Mucosa of rectum (tissue), 2 donors: ENCODE measurements at regions not wholly inside any gene's neighbourhood (a gene's known extent, or its start where the extent isn't known, plus 50 kb on each side); places are given as distances from the start of the nearest gene placed in this dataset.
"Not testable (repeated sequence)": the region's sequence is repeated elsewhere in the genome, so short reads cannot be mapped to it uniquely, and the experiment has no call there.

ENCODE experiments used
- H3K27ac ChIP-seq, 2 donors: one replicate each; pipeline ENCODE4 v1.7.0; 2013; ENCODE audit warnings: inconsistent platforms in 2 of 2, low read depth in 2 of 2, low read length in 2 of 2
- H3K27me3 ChIP-seq, 2 donors: one replicate each; pipeline ENCODE4 v1.7.0; 2013; ENCODE audit warnings: low read length in 2 of 2; ENCODE audit not compliant: control insufficient read depth in 2 of 2, insufficient read depth in 2 of 2
- H3K36me3 ChIP-seq, 2 donors: one replicate each; pipeline ENCODE4 v1.7.0; 2013; ENCODE audit warnings: low read length in 2 of 2; ENCODE audit not compliant: control insufficient read depth in 2 of 2, insufficient read depth in 2 of 2
- H3K4me1 ChIP-seq, 2 donors: one replicate each; pipeline ENCODE4 v1.7.0; 2013; ENCODE audit warnings: low read length in 2 of 2, mild to moderate bottlenecking in 1 of 2; ENCODE audit not compliant: control insufficient read depth in 2 of 2, insufficient read depth in 2 of 2
- H3K4me3 ChIP-seq, 2 donors: one replicate each; pipeline ENCODE4 v1.7.0; 2013; ENCODE audit warnings: low read length in 2 of 2
- H3K9ac ChIP-seq, 2 donors: one replicate each; pipeline ENCODE4 v1.7.0; 2013; ENCODE audit warnings: low read length in 2 of 2, low read depth in 1 of 2, mild to moderate bottlenecking in 1 of 2
- H3K9me3 ChIP-seq, 2 donors: one replicate each; pipeline ENCODE4 v1.7.0; 2013; ENCODE audit warnings: low read length in 2 of 2; ENCODE audit not compliant: control insufficient read depth in 2 of 2
- donor health status: healthy.
- donor health status: Normal muscosa, but diverticular disease.

GRCh38 chr1:157372311-157372710 is 180.0 kb downstream of the FCRL5 start:
- H3K27me3 ChIP-seq, H3K9ac ChIP-seq, H3K36me3 ChIP-seq, H3K9me3 ChIP-seq, H3K27ac ChIP-seq, H3K4me3 ChIP-seq: not testable (repeated sequence)
- peaks cover 3 to 14% of the 10 kb centered on the region in 2 donors for H3K4me1 ChIP-seq

- Histone ChIP-seq H3K9ac (no peak overlapping the region), H3K27ac (no peak overlapping the region), H3K4me1 (peaks cover 3 to 14% of the 10 kb centered on the region in 2 donors), H3K4me3 (no peak overlapping the region), H3K36me3 (no peaks in the 10 kb centered on the region), H3K27me3 (peaks cover 0 to 3% of the 10 kb centered on the region in 2 donors), H3K9me3 (no peaks in the 10 kb centered on the region)
These were observed 180.5 kb downstream of the FCRL5 start for GRCh38 chr1:157371826-157372225.

GRCh38 chr1:157371221-157371620 is 181.1 kb downstream of the FCRL5 start:
- Histone ChIP-seq H3K36me3 (no peaks in the 10 kb centered on the region), H3K4me3 (no peak overlapping the region), H3K4me1 (peaks cover 3 to 14% of the 10 kb centered on the region in 2 donors), H3K9me3 (no peaks in the 10 kb centered on the region), H3K27me3 (peaks cover 0 to 3% of the 10 kb centered on the region in 2 donors), H3K9ac (no peak overlapping the region), H3K27ac (no peak overlapping the region)

DNA sequence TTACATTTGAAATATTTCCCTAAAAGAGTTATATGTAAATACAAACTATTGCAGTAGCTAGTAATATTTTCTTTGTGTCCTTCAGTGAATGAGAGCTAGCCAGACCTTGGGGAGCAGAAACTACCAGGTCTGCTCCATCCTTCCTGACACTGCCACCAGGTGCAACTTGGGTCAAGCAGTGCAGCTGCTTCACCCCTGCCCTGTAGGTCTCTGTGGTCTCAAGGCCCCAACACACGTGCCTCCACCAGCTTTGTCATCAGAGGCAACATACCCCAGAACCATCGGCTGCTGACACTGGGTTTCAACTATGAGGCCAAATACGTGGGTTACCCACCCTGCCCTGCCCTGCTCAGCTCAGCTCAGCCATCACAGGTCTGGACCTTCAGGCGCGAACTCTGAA is 181.6 kb downstream of the FCRL5 start:
- peaks cover 0 to 3% of the 10 kb centered on the region in 2 donors for H3K27me3 ChIP-seq
- H3K4me3 ChIP-seq = no peak overlapping the region

GRCh38 chr1:157369808-157370521 is 182.3 kb downstream of the FCRL5 start:
- H3K4me3 ChIP-seq = no peak overlapping the region
- H3K9ac ChIP-seq = no peak overlapping the region
- peaks cover 3 to 14% of the 10 kb centered on the region in 2 donors for H3K4me1 ChIP-seq
- no peaks in the 10 kb centered on the region for H3K36me3 ChIP-seq
- H3K9me3 ChIP-seq = no peaks in the 10 kb centered on the region
- H3K27ac ChIP-seq = no peak overlapping the region
- peaks cover 0 to 2% of the 10 kb centered on the region in 2 donors for H3K27me3 ChIP-seq

More for the DNA sequence above, 181.6 kb downstream of the FCRL5 start:
- peaks cover 3 to 14% of the 10 kb centered on the region in 2 donors for H3K4me1 ChIP-seq
- H3K36me3 ChIP-seq = no peaks in the 10 kb centered on the region
- no peak overlapping the region for H3K27ac ChIP-seq
- no peaks in the 10 kb centered on the region for H3K9me3 ChIP-seq
- H3K9ac ChIP-seq = no peak overlapping the region

DNA sequence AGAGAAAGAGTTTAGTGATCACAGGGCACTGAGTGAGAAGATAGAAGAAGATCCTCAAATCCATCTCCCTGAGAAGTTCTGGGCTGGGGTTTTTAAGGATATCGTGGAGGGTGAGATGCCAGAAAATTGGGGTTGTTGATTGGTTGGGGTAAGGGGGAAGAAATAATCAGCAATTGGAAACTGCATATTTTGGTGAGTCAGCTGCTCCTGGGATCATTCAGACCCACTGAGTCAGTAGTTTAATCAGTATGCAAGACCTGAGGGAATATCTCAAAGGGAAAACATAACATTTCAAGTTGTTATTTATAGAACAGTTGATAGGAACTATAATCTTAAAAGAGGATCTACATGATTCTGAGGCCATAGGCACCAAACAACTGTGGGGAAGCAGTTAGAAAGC is 183.4 kb downstream of the FCRL5 start:
- not testable (repeated sequence) for H3K9me3 ChIP-seq, H3K27ac ChIP-seq, H3K27me3 ChIP-seq, H3K4me3 ChIP-seq, H3K36me3 ChIP-seq, H3K9ac ChIP-seq
- H3K4me1 ChIP-seq = peaks cover 3 to 14% of the 10 kb centered on the region in 2 donors

DNA sequence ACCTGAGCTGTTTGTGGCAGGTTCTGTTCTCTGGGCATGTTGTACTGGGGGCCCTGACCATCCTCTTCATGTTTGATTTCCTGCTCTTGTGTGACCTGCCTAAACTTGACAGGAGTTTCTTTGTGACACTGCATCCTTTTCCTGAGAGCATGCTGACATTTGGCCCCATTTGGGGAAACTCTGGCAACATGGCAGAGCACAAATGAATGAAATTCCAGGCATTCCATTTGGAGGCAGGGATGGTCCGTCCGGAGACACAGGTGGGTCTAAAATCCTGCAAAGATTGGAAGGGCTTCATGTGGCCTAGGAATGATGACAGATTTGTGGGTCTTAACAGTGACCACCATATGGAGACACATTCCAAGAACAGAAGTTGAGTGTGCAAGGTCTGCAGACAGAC is 184.0 kb downstream of the FCRL5 start:
- Histone ChIP-seq H3K9ac (no peak overlapping the region), H3K9me3 (no peaks in the 10 kb centered on the region), H3K4me1 (peaks cover 3 to 14% of the 10 kb centered on the region in 2 donors), H3K27me3 (no peaks in the 10 kb centered on the region), H3K4me3 (no peak overlapping the region), H3K36me3 (no peaks in the 10 kb centered on the region), H3K27ac (no peak overlapping the region)

GRCh38 chr1:157367870-157368269 is 184.4 kb downstream of the FCRL5 start:
- H3K36me3 ChIP-seq = no peaks in the 10 kb centered on the region
- H3K27ac ChIP-seq = no peak overlapping the region
- peak overlapping the region in 1 of 2 donors; percentile 14 for H3K4me3 ChIP-seq
- H3K9ac ChIP-seq = no peak overlapping the region
- H3K4me1 ChIP-seq = peaks cover 3 to 14% of the 10 kb centered on the region in 2 donors
- H3K27me3 ChIP-seq = no peaks in the 10 kb centered on the region
- no peaks in the 10 kb centered on the region for H3K9me3 ChIP-seq

GRCh38 chr1:157367091-157367739 is 185.1 kb downstream of the FCRL5 start:
- Histone ChIP-seq H3K9me3 (no peaks in the 10 kb centered on the region), H3K27ac (no peak overlapping the region), H3K36me3 (no peaks in the 10 kb centered on the region), H3K9ac (no peak overlapping the region), H3K4me3 (peak overlapping the region in 1 of 2 donors; percentile 14), H3K27me3 (no peaks in the 10 kb centered on the region), H3K4me1 (peaks cover 3 to 14% of the 10 kb centered on the region in 2 donors)

GRCh38 chr1:157364612-157365011 is 187.7 kb downstream of the FCRL5 start:
- H3K9me3 ChIP-seq = no peaks in the 10 kb centered on the region

More at GRCh38 chr1:157364612-157365011, 187.7 kb downstream of the FCRL5 start:
- Histone ChIP-seq H3K36me3 (no peaks in the 10 kb centered on the region), H3K27ac (no peak overlapping the region), H3K27me3 (no peaks in the 10 kb centered on the region), H3K4me3 (no peak overlapping the region), H3K9ac (no peak overlapping the region), H3K4me1 (peaks cover 10% of the 10 kb centered on the region in 2 donors)
